GM18868 (cell line): ENCODE measurements at regions not wholly inside any gene's neighbourhood (a gene's known extent, or its start where the extent isn't known, plus 50 kb on each side); places are given as distances from the start of the nearest gene placed in this dataset.

Source experiments
- ATAC-seq: cut with Tn5 transposase; IDR thresholded peaks from one replicate; pipeline ENCODE4 v1.9.1; 2021; ENCODE audit warnings: mild to moderate bottlenecking, moderate library complexity; ENCODE audit not compliant: unreplicated experiment

GRCh38 chr6:40313582-40313981 lies 273.6 kb downstream of the LRFN2 start:
- ATAC-seq = no peak

DNA sequence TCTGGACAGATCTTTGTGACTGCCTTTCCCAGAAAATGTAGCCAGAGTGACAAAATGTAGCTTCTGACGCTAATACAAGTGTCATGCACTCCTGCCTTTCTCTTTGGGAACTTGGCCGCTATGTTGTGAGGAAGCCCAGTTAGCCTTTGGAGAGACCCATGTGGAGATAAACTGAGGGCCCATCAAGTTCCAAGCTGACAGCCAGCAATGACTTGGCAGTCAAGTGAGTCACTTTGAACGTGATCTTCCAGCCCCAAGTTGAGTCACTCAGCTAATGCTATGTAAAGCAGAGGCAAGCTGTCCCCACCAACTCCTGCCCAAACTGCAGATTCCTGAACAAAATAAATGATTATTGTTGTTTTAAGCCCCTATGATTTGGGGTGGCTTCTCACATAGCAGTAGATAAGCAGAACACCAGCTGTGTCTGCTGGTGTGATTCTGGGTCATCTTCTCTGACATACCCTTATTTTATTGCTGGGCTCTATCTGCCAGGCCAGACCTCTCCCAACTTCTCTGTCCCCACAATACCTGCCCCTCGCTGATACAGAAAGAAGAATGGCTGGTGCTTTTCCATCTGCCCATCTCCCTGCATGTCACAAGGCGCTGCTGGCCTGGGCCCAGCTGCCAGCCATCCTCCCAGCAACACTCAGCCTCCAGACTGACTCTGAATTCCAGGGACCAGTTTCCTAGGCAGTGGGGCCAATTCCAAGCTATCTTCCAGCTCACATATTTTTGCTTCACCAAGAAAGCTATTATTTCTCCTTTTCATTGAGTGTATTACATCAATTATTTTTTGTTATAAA lies 274.8 kb downstream of the LRFN2 start:
- no peak for ATAC-seq

DNA sequence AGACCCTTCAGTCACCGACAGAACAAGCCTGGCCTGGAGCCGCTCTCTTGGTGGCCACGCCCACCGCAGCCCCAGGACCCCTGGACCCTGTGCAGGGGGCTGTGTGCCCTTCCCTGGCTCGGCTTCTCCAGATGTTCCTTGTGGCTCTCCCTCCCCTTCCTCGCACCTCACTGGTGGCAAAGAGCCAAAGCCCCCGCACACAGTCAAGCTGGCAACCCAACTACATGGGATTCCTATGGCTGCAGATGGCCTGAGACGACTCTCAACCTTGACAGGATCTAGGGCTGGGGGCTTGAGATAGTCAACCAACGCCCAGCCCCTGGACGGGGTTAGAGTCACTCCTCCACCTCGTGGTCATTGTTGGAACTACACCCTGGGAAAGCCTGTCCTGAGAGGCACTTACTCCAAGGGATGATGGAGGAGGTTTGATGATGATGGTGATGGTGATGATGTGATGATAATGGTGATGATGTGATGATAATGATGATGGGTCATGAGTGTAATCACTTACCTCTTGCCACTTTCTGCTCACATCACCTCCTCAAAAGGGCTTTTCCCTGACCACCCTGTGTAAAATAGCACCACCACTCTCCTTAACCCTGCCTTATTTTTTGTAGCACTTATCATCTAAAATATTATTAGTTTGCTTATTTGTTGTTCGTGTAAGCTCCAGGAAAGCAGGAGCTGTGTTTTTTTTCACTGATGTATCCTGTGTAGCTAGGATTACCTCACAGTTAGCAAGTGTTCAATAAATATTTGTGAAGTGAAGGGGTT lies 278.4 kb downstream of the LRFN2 start:
- ATAC-seq = no peak

GRCh38 chr6:40307712-40308111 lies 279.5 kb downstream of the LRFN2 start:
- ATAC-seq = no peak

GRCh38 chr6:40302856-40303454 lies 284.2 kb downstream of the LRFN2 start:
- ATAC-seq = no peak

DNA sequence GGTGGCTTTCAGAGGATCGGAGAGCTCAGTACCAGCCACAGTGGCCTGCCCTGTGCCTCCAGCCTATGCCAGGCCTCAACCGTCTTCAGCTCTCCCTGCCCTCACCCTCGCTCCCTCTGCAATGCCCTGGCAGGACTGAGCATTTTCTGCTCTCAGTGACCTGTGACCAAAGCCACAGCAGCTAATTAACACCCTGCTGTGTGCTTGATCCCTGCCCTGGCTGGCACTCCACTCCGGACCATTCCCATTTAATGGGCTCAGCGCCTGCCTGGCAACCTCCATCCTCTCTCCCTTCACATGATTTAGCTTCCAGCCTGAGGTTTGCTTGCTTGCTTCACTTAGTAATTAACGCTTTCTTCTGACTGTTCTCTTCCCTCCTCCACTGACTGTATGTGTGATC lies 287.5 kb downstream of the LRFN2 start:
- no peak for ATAC-seq

DNA sequence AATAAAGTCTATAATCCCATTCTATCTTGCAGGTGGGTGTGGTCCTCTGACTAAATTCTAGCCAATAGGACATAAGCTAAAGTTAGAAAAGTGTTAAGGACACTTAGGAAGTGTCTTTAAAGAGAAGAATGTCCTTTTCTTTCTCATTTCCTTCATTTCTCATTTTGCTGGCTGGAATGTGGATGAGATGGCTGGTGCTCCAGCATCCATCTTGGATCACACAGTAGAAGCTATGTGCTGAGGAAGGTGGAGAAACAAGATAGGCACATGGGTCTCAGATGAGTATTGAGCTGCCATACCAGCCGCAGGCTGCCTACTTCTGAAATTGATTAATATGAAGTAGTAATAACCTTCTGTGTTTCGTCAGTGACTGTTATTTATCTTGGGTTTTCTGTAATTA lies 289.0 kb downstream of the LRFN2 start:
- ATAC-seq = no peak

DNA sequence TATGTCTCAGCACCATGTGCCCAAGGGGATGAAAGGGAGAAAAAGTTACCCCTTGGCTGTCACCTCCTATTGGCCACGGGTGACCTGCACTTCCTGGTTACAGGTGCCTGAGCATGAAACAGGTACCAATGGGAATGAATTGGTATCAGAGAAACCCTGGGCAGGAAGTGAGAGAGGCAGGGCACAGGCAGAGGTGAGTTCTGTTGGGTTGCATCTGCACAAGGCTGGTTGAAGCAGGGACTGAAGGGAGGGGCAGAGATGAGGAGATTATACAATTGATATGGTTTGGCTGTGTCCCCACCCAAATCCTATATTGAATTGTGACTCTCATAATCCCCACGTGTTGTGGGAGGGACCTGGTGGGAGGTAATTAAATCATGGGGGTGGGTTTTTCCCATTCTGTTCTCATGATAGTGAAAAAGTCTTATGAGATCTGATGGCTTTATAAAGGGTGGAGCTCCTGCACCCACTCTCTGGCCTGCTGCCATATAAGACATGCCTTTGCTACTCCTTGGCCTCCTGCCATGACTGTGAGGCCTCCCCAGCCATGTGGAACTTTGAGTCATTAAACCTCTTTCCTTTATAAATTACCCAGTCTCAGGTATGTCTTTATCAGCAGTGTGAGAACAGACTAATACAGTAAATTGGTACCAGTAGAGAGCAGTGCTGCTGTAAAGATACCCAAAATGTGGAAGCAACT lies 291.8 kb downstream of the LRFN2 start:
- ATAC-seq = no peak

DNA sequence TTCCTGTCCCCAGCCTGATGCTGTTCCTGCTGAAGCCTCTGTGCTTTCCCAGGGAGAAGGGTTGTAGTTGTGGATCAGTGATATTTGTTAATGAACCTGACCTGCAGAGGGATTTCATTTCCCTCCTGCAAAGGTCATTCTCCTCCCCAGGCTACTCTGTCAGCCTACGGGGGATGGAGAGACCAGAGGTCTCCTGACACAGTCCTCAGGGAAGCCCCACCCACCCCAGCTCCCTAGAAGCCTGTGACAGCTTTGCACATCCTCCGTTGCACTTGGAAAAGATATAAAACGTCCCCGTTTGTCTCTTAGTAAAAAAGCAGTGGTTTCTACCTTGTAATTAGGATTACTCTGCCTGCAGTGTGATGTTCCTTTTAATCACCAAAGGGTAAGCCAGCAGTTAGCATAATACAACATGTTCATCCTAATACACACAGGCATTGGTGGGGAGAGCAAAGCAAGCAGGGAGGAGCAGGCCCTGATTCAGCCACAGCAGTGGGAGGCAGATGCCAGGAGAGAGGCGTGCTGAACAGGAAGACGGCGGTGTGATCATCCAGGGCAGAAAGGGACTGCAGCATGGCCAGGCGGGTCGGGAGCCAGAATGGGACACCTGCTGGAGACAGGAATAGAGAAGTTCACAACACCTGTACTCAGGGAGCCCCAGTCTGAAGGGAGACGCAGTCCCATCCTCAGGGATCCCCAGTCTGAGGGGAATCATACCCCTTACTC lies 293.5 kb downstream of the LRFN2 start:
- no peak for ATAC-seq

DNA sequence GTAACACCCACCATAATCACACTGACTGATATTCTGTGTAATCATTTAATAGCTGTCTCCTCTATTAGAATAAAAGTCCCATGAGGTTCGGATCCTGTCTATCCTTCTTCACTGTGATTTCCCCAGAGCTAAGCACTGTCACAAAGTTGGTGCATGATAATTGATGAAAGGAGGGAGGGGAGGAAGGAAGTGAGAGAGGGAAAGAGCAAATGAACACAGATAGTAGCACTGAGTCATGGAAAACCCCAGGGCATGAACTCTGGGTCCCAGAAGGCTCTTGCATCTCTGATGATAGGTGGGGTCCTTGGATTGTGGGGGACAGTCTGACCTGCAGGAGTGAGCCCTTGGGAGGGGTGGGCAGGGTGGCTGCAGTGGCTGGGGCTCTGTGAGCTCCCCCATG lies 294.1 kb downstream of the LRFN2 start:
- ATAC-seq = no peak

GRCh38 chr6:40290816-40291215 lies 296.3 kb downstream of the LRFN2 start:
- no peak for ATAC-seq

- no peak for ATAC-seq
Measured at GRCh38 chr6:40288919-40289318, 298.2 kb downstream of the LRFN2 start.

DNA sequence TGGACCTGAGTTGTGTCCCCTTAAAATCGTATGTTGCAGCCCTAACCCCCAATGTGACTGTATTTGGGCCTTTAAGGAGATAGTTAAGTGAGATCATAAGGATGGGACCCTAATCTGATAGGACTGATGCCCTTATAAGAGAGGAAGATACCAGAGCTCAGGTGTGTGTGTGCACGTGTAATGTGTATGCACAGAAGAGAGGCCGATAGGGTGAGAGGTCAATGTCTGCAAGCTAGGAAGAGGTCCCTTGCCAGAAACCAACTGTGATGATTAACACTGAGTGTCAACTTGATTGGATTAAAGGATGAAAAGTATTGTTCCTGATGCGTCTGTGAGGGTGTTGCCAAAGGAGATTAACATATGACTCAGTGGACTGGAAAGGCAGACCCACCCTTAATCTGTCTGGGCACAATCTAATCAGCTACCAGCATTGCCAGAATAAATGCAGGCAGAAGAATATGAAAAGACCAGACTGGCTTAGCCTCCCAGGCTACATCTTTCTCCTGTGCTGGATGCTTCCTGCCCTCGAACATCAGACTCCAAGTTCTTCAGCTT lies 299.8 kb downstream of the LRFN2 start:
- no peak for ATAC-seq

DNA sequence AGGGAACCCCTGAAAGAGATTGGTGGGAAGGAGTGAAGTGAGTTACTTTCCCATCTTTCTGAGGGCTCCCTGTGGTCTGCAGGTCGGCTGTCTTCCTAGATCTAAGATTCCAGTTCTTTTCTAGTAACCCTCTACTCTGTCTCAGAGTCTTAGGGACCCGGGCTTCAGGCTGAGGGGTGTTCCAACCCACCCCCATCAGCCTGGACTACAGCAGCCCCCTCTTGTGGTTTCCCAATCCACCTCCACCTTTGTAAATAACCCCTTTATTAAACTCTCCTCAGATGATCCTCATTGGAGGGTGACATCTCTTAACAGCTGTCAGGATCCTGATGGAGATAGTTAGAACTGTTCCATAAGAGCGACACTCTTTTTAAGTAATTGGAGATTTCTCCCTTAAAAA lies 300.4 kb downstream of the LRFN2 start:
- ATAC-seq = no peak

DNA sequence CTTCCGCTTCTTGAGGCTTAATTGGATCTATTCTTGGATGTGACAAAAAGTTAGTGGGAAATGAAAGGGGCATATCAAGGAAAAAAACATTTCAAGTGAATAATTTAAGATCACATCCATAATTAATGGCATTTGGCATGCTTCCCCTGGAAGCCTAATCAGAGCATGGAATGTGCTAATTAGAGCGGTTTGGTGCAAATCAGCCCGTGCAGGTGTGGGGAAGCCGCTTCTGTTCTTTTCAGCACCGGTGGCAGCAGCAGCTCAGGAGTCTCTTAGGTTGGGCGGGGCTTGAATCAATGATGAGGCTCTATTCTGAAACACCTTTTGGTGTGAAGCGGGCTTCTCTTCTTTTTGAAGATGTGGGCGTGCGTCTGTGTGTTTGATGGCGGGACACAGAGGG lies 301.2 kb downstream of the LRFN2 start:
- ATAC-seq = no peak

GRCh38 chr6:40285535-40285934 lies 301.6 kb downstream of the LRFN2 start:
- no peak for ATAC-seq

GRCh38 chr6:40282986-40283385 lies 304.2 kb downstream of the LRFN2 start:
- ATAC-seq = no peak

- ATAC-seq = no peak
Measured at GRCh38 chr6:40281402-40281801, 305.8 kb downstream of the LRFN2 start.

GRCh38 chr6:40280231-40280630 lies 306.9 kb downstream of the LRFN2 start:
- no peak for ATAC-seq

GRCh38 chr6:40276141-40276540 lies 311.0 kb downstream of the LRFN2 start:
- ATAC-seq = no peak
